D721Med (cell line): ENCODE measurements at regions not wholly inside any gene's neighbourhood (a gene's known extent, or its start where the extent isn't known, plus 50 kb on each side); places are given as distances from the start of the nearest gene placed in this dataset.

Experiments
- DNase-seq: peaks from one replicate; pipeline ENCODE4 v3.0.0; 2011; ENCODE audit warnings: low spot score; ENCODE audit not compliant: insufficient read length
- FAIRE-seq: peaks from 2 replicates; lab custom pipeline; 2011; peaks lifted over from hg19 to GRCh38; lab: Jason Lieb, UNC
- TF ChIP-seq, protein P1 (sequence below): IDR thresholded peaks from 2 replicates; pipeline ENCODE4 v1.5.1; 2012; ENCODE audit warnings: mild to moderate bottlenecking, control low read depth; ENCODE audit not compliant: insufficient read depth; ENCODE audit errors: missing control alignments

DNA sequence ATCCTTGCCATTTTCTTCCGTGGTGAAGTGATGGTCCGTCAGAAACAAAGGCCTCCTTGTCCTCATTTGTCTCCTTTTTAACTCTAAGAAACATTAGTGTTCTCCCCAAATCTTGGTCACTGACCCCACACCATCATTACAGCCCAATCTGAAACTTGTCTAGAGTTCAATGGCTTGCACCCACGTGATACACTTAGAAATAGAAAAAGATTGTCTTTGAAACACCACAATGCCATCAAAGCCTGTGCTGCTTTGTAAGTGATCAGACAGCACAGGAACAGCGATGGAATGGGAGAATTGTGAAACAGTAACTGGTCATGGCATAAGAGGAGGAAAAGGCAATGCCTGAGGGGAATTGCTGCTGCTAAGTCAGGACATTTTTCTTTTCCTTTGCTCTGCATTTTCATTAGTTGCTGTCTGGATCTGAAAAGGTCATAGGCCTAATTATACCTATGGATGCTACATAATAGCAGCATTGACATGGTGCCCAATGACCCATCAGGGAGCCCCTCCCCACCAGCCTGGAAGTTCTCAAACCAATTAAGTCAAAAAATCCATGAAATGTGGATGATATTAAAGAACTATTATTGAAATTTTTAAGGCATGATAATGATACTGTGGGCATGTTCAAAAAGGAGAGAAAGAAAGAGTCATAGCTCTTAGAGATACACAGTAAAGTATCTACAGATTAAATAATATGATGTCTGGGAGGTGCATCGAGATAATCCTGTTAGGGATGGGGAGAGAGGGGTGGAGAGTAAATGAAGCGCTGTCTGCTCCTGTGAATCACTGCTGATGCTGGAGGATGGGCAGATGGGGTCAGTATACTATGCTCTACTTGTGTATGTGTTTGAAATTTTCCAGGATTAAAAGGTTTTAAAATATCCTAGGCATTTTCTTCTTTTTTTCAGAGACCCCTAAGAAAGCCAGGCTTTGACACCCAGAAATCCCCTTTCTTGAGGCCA is 83.6 kb downstream of the ENC1 start:
- FAIRE-seq (no peak), DNase-seq (no peak)

DNA sequence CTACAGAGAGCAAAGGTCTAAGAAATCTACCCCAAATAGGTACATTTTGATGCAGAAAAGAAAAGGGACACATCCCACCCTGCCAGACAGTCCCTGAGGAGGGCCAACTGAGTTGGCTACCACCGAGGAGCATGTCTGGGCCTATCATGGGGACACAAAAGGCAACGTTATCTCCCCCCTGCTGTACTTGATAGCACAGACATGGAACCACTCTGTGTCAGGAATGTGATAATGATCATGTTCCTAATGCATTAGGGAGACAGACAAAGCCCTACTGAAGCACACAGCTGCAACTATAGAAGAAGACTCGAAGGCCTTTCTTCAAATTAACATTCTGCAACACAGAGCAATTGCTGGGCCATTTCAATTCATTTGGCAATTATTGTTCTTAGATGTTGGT is 84.5 kb downstream of the ENC1 start:
- no peak for DNase-seq
- no peak for FAIRE-seq
- TF ChIP-seq, protein P1, sequence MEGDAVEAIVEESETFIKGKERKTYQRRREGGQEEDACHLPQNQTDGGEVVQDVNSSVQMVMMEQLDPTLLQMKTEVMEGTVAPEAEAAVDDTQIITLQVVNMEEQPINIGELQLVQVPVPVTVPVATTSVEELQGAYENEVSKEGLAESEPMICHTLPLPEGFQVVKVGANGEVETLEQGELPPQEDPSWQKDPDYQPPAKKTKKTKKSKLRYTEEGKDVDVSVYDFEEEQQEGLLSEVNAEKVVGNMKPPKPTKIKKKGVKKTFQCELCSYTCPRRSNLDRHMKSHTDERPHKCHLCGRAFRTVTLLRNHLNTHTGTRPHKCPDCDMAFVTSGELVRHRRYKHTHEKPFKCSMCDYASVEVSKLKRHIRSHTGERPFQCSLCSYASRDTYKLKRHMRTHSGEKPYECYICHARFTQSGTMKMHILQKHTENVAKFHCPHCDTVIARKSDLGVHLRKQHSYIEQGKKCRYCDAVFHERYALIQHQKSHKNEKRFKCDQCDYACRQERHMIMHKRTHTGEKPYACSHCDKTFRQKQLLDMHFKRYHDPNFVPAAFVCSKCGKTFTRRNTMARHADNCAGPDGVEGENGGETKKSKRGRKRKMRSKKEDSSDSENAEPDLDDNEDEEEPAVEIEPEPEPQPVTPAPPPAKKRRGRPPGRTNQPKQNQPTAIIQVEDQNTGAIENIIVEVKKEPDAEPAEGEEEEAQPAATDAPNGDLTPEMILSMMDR = no peak

More for the DNA sequence above, 83.6 kb downstream of the ENC1 start:
- TF ChIP-seq, protein P1 = no peak

DNA sequence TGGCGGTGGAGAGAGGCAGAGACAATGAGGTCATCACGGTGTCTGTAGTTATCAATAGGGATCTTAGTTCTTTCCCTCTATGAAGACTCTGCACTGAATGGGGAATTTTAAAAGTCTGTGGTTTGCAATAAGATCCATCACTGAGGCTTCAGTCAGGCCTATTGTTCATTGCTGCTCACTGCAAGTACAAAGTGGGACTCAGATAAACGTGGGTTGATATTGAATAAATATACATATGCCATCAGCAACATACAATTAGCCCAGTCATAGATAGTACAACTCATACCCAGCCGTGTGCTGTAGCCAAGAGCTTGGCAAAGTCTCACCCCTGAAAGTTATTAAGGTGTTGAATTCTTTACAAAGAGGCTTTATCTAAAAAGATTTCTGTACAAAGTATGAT is 88.4 kb downstream of the ENC1 start:
- DNase-seq = no peak
- FAIRE-seq = no peak
- TF ChIP-seq, protein P1 = no peak

DNA sequence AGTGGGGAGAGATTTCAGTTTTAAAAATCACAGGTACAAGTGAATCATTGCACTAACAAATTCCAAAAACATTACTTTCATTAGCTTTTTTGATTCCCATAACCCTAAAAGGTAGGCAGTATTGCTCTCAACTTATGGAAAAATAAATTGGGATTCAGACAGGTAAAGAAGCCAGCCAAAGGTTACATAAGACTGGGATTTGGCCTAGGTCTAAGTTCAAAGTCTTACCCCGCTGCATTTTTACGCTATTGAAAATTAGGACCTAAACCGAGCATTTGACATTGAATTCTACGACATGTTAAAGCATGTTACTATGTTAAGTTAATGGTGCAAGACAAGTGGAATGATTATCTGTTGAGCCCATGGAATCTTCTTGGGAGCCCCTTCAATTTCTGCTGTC is 89.6 kb downstream of the ENC1 start:
- DNase-seq (no peak), FAIRE-seq (no peak)
- TF ChIP-seq, protein P1 = no peak

DNA sequence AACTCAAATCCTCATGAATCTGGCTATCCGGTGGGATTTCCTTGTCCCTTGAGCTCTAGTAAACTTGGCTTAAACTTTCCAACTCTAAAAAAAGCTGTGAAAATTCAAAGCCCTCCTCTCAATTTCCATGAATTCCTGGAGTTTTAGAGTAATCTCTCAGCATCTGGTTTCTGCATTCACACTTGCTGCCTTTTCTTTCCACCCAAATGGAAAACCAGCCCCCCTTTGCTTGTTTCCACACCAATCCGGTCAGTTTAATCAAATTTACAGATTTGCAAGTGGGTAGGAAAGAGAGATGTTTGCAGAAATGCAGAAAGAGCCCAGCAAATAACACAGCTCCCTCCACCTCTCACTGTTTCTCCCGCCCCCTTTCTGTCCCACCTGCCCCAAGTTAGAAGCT is 91.1 kb downstream of the ENC1 start:
- FAIRE-seq (no peak), DNase-seq (no peak)
- TF ChIP-seq, protein P1 = no peak

DNA sequence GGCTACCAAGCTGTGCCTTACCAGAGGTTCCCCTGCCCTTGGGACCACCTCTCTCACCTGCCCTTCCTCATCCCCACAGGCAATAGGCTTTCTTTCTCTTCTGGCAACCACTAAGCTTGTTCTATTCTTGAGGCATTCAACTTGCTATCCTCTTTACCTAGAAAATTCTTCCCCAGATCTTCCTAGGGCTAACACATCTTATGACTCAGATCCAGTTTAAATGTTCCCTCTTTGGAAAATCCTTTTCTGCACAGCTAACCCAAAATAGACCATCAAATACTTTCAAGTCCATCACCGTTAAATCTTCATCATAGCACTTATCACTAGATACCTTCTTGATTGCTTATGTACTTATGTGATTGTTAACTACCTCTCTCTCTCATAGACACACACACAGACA is 93.7 kb downstream of the ENC1 start:
- FAIRE-seq (no peak), DNase-seq (no peak)
- TF ChIP-seq, protein P1 = no peak

DNA sequence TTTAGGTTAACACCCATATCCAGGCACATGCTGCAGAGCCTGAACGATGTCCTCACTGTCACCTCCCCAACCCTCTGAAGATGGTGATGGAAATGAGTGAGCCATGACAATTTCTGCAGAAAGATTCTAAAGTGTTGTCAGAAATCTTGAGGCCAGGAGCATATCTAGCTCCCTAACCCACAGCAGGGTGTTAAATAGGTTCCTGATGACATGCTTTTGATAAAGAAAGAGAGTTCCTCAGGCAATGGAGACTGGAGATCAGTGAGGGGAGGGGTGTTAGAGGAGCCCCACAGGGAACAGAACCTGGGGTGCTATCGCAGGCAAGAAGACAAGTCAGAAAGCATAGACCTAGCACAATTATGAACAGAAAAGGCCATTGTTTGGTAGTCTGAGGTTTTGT is 95.7 kb downstream of the ENC1 start:
- DNase-seq = no peak
- no peak for FAIRE-seq
- TF ChIP-seq, protein P1 = no peak
